Activated CD4-positive, alpha-beta T cell treated with anti-CD3 and anti-CD28 coated beads, Interleukin-2, amount 50 U/mL, for 48 hours (primary cell): ENCODE measurements at regions not wholly inside any gene's neighbourhood (a gene's known extent, or its start where the extent isn't known, plus 50 kb on each side); places are given as distances from the start of the nearest gene placed in this dataset.
"Not testable (repeated sequence)": the region's sequence is repeated elsewhere in the genome, so short reads cannot be mapped to it uniquely, and the experiment has no call there.

Experiments
- DNase-seq, 2 experiments: peaks; one replicate each; pipeline ENCODE4 v3.0.0-alpha.2; 2020

GRCh38 chr4:141290771-141291170 lies 70.1 kb downstream of the ZNF330 start:
- no peak for DNase-seq

- DNase-seq: no peak
Observed at GRCh38 chr4:141294306-141294705, 73.6 kb downstream of the ZNF330 start.

- DNase-seq: no peak
Observed at GRCh38 chr4:141301216-141301615, 80.5 kb downstream of the ZNF330 start.

DNA sequence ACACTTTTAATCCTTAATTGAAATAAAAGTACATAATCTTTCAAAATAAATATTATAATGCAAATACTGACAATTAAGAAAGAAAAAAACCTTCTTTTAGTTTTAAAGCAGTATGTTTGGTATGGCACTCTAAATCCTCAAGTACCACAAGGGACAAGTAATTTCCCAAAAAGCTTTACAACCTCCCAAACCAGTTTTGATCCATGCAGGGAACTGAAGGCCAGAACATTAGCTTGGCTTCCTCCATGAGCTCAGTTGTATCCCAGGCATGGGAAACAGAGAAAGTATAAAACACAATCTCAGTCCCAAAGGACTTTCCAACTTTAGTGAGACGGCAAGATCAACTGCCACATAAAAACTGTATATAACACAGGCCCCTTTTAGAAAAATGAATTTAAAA lies 82.2 kb downstream of the ZNF330 start:
- no peak for DNase-seq

GRCh38 chr4:141304346-141304745 lies 83.7 kb downstream of the ZNF330 start:
- no peak for DNase-seq

DNA sequence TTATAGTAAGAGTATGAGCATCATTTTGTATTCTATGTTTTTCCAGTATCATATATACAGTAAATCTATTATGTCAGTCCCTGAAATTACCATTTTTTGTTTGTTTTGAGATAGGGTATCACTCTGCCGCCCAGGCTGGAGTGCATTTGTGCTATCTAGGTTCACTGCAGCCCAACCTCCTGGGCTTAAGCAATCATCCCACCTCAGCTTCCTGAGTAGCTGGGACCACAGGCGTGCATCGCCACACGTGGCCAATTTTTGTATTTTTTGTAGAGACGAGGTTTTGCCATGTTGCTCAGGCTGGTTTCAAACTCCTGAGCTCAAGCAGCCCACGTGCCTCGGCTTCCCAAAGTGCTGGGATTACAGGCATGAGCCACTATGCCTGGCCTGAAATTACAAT lies 85.6 kb downstream of the ZNF330 start:
- DNase-seq: no peak

DNA sequence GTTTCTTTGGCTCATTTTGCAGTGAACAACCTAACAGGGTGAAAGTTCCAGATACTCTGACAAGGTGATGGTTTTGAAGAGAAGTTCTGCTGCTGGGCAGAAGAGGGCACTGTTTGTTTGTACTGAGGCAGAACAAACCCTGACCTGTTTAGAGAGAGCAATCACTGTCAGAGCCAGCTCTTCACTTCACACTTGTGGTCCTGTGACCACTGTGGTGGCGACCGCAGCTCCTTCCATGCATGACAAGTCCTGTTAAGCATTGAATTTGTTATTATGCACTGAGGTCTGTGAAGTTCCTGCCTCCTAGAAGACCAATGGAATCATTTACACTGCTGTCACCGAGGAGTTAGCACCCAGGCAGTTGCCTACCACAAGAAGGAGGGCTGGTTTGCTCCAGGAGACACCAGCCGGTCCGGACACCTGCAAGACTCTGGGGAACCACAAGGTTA lies 86.6 kb downstream of the ZNF330 start:
- peak; percentile 54 to 67 for DNase-seq

DNA sequence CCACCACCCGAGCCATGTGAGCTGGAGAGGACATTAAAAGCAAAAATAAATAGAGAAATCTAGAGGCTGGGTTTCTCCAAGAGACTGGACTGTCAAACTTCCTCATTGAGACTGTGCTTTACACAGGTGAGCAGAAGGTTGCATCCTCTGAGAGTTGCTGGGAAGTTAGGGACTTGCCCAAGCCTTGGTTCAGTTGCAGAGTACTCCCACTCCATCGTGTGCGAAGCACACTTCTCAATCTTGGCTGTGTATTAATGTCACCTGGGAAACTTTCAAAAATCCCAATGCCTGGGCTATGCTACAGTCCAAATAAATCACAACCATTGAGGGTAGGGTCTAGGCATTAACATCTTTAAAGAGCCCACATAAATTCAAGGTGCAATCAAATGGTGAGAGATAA lies 89.2 kb downstream of the ZNF330 start:
- DNase-seq: no peak

GRCh38 chr4:141311246-141312204 lies 90.8 kb downstream of the ZNF330 start:
- no peak for DNase-seq

- no peak for DNase-seq
Observed at GRCh38 chr4:141314627-141315026, 93.9 kb downstream of the ZNF330 start.

- no peak for DNase-seq
Observed at GRCh38 chr4:141328560-141329173, 108.0 kb downstream of the ZNF330 start.

GRCh38 chr4:141329174-141329569 lies 108.5 kb downstream of the ZNF330 start:
- DNase-seq: no peak

GRCh38 chr4:141330616-141331015 lies 109.9 kb downstream of the ZNF330 start:
- DNase-seq: no peak

GRCh38 chr4:141331534-141332358 lies 111.1 kb downstream of the ZNF330 start:
- DNase-seq: no peak

DNA sequence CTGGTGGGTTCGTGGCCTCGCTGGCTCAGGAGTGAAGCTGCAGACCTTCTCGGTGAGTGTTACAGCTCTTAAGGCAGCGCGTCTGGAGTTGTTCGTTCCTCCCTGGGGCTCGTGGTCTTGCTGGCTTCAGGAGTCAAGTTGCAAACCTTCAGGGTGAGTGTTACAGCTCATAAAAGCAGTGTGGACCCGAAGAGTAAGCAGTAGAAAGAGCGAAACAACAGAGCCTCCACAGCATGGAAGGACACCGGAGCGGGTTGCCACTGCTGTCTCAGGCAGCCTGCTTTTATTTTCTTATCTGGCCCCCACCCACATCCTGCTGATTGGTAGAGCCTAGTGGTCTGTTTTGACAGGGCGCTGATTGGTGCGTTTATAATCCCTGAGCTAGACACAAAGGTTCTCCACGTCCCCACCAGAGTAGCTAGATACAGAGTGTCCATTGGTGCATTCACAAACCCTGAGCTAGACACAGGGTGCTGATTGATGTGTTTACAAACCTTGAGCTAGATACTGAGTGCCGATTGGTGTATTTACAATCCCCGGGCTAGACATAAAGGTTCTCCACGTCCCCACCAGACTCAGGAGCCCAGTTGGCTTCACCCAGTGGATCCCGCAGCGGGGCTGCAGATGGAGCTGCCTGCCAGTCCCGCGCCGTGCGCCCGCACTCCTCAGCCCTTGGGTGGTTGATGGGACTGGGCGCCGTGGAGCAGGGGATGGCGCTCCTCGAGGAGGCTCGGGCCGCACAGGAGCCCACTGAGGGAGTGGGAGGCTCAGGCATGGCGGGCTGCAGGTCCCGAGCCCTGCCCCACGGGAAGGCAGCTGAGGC lies 111.9 kb downstream of the ZNF330 start:
- not testable (repeated sequence) for DNase-seq

GRCh38 chr4:141333456-141334230 lies 112.9 kb downstream of the ZNF330 start:
- not testable (repeated sequence) for DNase-seq

GRCh38 chr4:141335166-141335565 lies 114.5 kb downstream of the ZNF330 start:
- no peak for DNase-seq

DNA sequence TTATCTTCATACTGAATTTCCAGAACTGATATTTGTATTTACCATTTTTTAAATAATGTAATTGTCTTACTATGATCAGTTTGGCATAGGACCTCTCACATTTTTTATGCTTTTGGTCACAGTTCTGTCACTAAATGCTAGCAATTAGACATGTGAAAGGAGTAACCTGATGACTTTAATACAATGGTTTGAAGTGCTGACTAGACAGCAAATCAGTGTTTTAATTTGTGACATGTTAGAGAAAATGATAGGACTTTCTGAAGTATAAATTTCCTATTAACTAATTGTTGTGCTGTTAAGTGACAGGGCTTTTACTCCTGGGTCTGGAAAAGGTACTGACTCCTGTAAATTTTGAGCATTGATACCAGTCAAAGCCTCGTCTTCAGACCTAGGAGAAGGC lies 117.5 kb downstream of the ZNF330 start:
- DNase-seq: no peak

- no peak for DNase-seq
Observed at GRCh38 chr4:141339391-141339790, 118.7 kb downstream of the ZNF330 start.

DNA sequence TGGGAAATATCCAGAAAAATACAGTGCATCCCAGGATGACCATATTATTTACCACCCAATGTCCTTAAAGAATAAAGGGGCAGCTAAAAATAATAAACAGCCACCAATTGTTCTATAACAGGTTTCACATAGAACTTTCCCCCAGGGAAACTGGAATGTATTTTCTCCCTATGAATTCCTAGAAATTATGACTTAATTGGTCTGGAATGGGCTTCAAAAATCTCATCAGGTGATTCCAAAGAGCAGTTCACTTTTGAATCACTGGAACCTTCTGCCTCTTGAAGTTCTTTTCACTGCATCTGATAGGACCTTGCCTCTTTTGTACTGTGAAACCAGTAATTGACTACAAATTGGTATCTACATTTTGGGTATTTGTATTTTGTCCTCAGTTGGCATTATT lies 119.3 kb downstream of the ZNF330 start:
- DNase-seq: no peak

DNA sequence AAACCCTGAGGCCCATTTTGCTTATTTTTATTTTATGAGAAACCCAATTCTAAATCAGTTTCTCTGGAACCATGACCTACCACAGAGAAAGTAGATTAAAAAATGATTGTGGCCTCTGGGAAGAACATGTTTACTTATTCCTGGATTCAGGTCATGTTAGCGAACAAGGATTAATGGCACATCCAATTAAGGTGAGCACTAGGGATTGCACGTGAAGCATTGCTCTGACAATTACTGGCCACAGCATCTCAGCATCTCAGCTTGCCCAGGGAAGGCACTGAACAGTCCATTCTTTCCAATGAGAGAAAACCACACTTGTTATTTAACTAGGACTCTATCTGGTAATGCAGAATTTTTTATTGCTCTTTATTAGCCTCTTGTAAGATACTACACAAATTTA lies 119.8 kb downstream of the ZNF330 start:
- DNase-seq: no peak

GRCh38 chr4:141346144-141346543 lies 125.4 kb downstream of the ZNF330 start:
- no peak for DNase-seq
